B cell (primary cell): ENCODE measurements at regions not wholly inside any gene's neighbourhood (a gene's known extent, or its start where the extent isn't known, plus 50 kb on each side); places are given as distances from the start of the nearest gene placed in this dataset.

Experiments used
- ATAC-seq: fragments of 200-7000 bp; cut with Tn5 transposase; one replicate; pipeline ENCODE4 v1.10.0; 2021; ENCODE audit warnings: low read depth, mild to moderate bottlenecking, moderate number of reproducible peaks, moderate library complexity
- CTCF ChIA-PET: fragments of 350-600 bp; sonication (Branson Sonifier 250); formaldehyde crosslinking; loops from one replicate; lab custom pipeline; 2021; ENCODE audit warnings: antibody characterized with exemption, inconsistent platforms; lab: Charles Lee
- POLR2A ChIA-PET: fragments of 350-600 bp; sonication (Branson Sonifier 250); formaldehyde crosslinking; loops from one replicate; lab custom pipeline; 2021; ENCODE audit warnings: antibody characterized with exemption; lab: Charles Lee
- DNase-seq: peaks from one replicate; pipeline ENCODE4 v3.0.0; 2013
- H2AFZ ChIP-seq: 2 replicates; pipeline ENCODE4 v1.6.1; 2012; ENCODE audit warnings: mild to moderate bottlenecking, low read depth, low read length; ENCODE audit not compliant: insufficient read depth, poor library complexity, severe bottlenecking
- H3K27ac ChIP-seq, 2 donors: 1 replicate in 1 of 2; 2 replicates in 1 of 2; pipeline ENCODE4 v1.5.1; 2012 to 2013; ENCODE audit warnings: low read length in 2 of 2, mild to moderate bottlenecking in 2 of 2, moderate library complexity in 1 of 2
- H3K27me3 ChIP-seq, 4 experiments: fragments of 200-600 bp in 1 of 4; sonication (generic) in 1 of 4; replicated peaks in 1 of 4; 1 replicate in 2 of 4; 2 replicates in 2 of 4; pipeline versions ENCODE4 v1.6.1 to v1.7.0; 2013 to 2016; ENCODE audit warnings: low read length in 3 of 4, mild to moderate bottlenecking in 2 of 4, mixed read lengths in 1 of 4, moderate library complexity in 1 of 4; ENCODE audit not compliant: insufficient read depth in 4 of 4, control insufficient read depth in 3 of 4; ENCODE audit errors: control extremely low read depth in 1 of 4
- H3K36me3 ChIP-seq, 2 experiments: replicated peaks in 1 of 2; 1 replicate in 1 of 2; 2 replicates in 1 of 2; pipeline versions ENCODE4 v1.6.1 to v1.7.1; 2013; ENCODE audit warnings: low read length in 1 of 2; ENCODE audit not compliant: insufficient read depth in 2 of 2, control insufficient read depth in 1 of 2; ENCODE audit errors: control extremely low read depth in 1 of 2, extremely low read depth in 1 of 2
- H3K4me1 ChIP-seq, 2 donors: fragments of 200-600 bp in 1 of 2; sonication (generic) in 1 of 2; 1 replicate in 1 of 2; 2 replicates in 1 of 2; pipeline versions ENCODE4 v1.5.1 to v1.6.1; 2013 to 2017; ENCODE audit warnings: low read length in 2 of 2; ENCODE audit not compliant: control insufficient read depth in 2 of 2, insufficient read depth in 2 of 2
- H3K4me2 ChIP-seq: replicated peaks from 2 replicates; pipeline ENCODE3; 2012; ENCODE audit warnings: mild to moderate bottlenecking, low read depth, low read length; ENCODE audit not compliant: poor library complexity, severe bottlenecking
- H3K4me3 ChIP-seq, 5 experiments: fragments of 200-600 bp in 1 of 5; sonication (generic) in 1 of 5; 1 replicate in 3 of 5; 2 replicates in 2 of 5; pipeline versions ENCODE4 v1.5.1 to v1.7.0; 2011 to 2016; ENCODE audit warnings: low read length in 4 of 5, mild to moderate bottlenecking in 4 of 5, low read depth in 2 of 5, control low read depth in 1 of 5, moderate library complexity in 1 of 5; ENCODE audit not compliant: insufficient read depth in 1 of 5; ENCODE audit errors: control extremely low read depth in 1 of 5, extremely low read depth in 1 of 5
- H3K79me2 ChIP-seq: fragments of 200-600 bp; sonication (generic); one replicate; pipeline ENCODE4 v1.6.0; 2016; ENCODE audit warnings: low read length; ENCODE audit not compliant: control insufficient read depth, insufficient read depth
- H3K9ac ChIP-seq: fragments of 200-600 bp; sonication (generic); 2 replicates; pipeline ENCODE4 v1.6.1; 2017; ENCODE audit warnings: mild to moderate bottlenecking, low read length, moderate library complexity
- H3K9me3 ChIP-seq, 3 donors: one replicate each; pipeline versions ENCODE4 v1.6.1 to v1.7.1; 2013; ENCODE audit warnings: low read length in 2 of 3; ENCODE audit not compliant: control insufficient read depth in 2 of 3, insufficient read depth in 1 of 3; ENCODE audit errors: control extremely low read depth in 1 of 3
- H4K20me1 ChIP-seq: 2 replicates; pipeline ENCODE4 v1.6.0; 2012; ENCODE audit warnings: mild to moderate bottlenecking, low read length; ENCODE audit not compliant: insufficient read depth, control insufficient read depth, poor library complexity, severe bottlenecking
- H3K27ac Mint-ChIP-seq: one replicate; pipeline ENCODE4 v1.8.0; 2021; ENCODE audit warnings: mixed read lengths
- H3K27me3 Mint-ChIP-seq: one replicate; pipeline ENCODE4 v1.8.0; 2021; ENCODE audit warnings: mixed read lengths
- H3K4me1 Mint-ChIP-seq: one replicate; pipeline ENCODE4 v1.8.0; 2021; ENCODE audit warnings: mixed read lengths
- H3K4me3 Mint-ChIP-seq: one replicate; pipeline ENCODE4 v1.8.0; 2021; ENCODE audit warnings: mixed read lengths
- H3K9me3 Mint-ChIP-seq: one replicate; pipeline ENCODE4 v1.8.0; 2022; ENCODE audit warnings: mixed read lengths; ENCODE audit not compliant: insufficient read depth
- EZH2 ChIP-seq: IDR thresholded peaks from 2 replicates; pipeline ENCODE4 v1.6.1; 2012; ENCODE audit warnings: borderline replicate concordance, low read depth, mild to moderate bottlenecking, moderate library complexity, low read length; ENCODE audit not compliant: insufficient read depth, poor library complexity, severe bottlenecking
- WGBS: methylation state at CpG from one replicate; pipeline ENCODE4 v1.1.5; 2013; ENCODE audit warnings: missing lambda C conversion rate; ENCODE audit not compliant: insufficient coverage; 5-methylcytosine and 5-hydroxymethylcytosine counted together
- intact Hi-C: fragments of 100-400 bp; cut with micrococcal nuclease; formaldehyde crosslinking; loops from one replicate; pipeline ENCODE4 v1.10.0; 2022
- TF ChIP-seq, protein P1 (sequence below): fragments of 200-600 bp; IDR thresholded peaks from one replicate; pipeline ENCODE4 v1.8.0; 2022; ENCODE audit warnings: antibody characterized with exemption, mild to moderate bottlenecking

DNA sequence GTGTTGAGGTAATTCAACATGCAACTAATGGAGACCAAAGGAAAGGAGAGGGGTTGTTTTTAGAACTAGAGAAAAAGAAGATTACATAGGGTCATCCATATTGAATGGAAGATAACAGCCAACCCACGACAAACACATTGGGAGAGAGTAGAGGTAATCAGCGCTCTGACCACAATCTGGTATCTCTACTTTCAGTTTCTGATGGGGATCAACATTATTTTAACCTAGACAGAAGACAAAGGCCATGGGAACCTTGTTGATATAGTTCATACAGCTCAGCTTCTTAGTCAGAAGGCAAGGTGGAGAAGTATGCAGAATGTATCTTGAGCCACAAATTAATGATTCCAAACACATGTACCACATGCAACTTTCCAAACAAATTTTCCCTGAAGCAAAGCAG lies 537.1 kb upstream of the ST8SIA4 start:
- ChIA-PET POLR2A (no interaction called here), CTCF (no interaction called here)
- no peaks in the 10 kb centered on the region for H3K4me1 Mint-ChIP-seq
- H4K20me1 ChIP-seq = no peaks in the 10 kb centered on the region
- TF ChIP-seq EZH2 = no peak
- H3K9ac ChIP-seq = no peak overlapping the region
- no peaks in the 10 kb centered on the region for H3K79me2 ChIP-seq
- H3K27ac Mint-ChIP-seq = no peak overlapping the region
- no peak for ATAC-seq
- no peaks in the 10 kb centered on the region for H3K4me1 ChIP-seq
- no CpG with 5 or more reads among the region's 2 CpGs for WGBS
- H3K27me3 Mint-ChIP-seq = no peaks in the 10 kb centered on the region
- H3K27me3 ChIP-seq = no peaks in the 10 kb centered on the region
- H3K27ac ChIP-seq = no peak overlapping the region
- H3K9me3 Mint-ChIP-seq = no peaks in the 10 kb centered on the region
- no peak overlapping the region for H3K4me3 ChIP-seq
- no peak overlapping the region for H3K4me3 Mint-ChIP-seq
- H2AFZ ChIP-seq = no peak overlapping the region
- no peak for DNase-seq
- intact Hi-C loops = no loop called here
- H3K9me3 ChIP-seq = peaks cover 0 to 8% (median 0%) of the 10 kb centered on the region in 3 donors
- no peak overlapping the region for H3K4me2 ChIP-seq
- no peaks in the 10 kb centered on the region for H3K36me3 ChIP-seq

DNA sequence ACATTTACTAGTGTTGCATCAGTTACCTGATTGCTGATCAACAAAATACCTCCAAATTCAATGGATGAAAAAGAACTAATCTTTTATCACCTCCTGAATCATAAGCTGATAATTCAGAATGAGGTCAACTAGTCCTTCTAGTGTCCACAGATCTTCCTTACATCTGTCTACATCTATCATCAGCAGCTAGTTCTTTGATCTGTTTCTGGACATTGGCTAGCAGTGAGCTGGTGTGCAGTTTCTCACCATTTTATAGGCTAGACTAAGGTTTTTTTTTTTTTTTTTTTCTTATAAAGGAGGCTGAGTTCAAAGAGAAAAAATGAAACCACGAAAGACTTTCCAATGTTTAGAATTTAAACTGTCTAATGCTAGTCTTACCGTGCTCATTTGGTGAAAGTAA lies 534.3 kb upstream of the ST8SIA4 start:
- no peak overlapping the region for H3K27ac Mint-ChIP-seq
- no peaks in the 10 kb centered on the region for H3K4me1 Mint-ChIP-seq
- Histone ChIP-seq H3K36me3 (no peaks in the 10 kb centered on the region), H3K9me3 (peaks cover 0 to 4% (median 0%) of the 10 kb centered on the region in 3 donors), H4K20me1 (no peaks in the 10 kb centered on the region), H2AFZ (no peak overlapping the region), H3K4me3 (no peak overlapping the region), H3K79me2 (no peaks in the 10 kb centered on the region), H3K27ac (no peak overlapping the region), H3K9ac (no peak overlapping the region), H3K4me1 (no peaks in the 10 kb centered on the region), H3K27me3 (no peaks in the 10 kb centered on the region), H3K4me2 (no peak overlapping the region)
- 100% methylated on average over 1 of the region's 2 CpGs for WGBS
- H3K27me3 Mint-ChIP-seq = no peaks in the 10 kb centered on the region
- ChIA-PET CTCF (no interaction called here), POLR2A (no interaction called here)
- TF ChIP-seq, protein P1, sequence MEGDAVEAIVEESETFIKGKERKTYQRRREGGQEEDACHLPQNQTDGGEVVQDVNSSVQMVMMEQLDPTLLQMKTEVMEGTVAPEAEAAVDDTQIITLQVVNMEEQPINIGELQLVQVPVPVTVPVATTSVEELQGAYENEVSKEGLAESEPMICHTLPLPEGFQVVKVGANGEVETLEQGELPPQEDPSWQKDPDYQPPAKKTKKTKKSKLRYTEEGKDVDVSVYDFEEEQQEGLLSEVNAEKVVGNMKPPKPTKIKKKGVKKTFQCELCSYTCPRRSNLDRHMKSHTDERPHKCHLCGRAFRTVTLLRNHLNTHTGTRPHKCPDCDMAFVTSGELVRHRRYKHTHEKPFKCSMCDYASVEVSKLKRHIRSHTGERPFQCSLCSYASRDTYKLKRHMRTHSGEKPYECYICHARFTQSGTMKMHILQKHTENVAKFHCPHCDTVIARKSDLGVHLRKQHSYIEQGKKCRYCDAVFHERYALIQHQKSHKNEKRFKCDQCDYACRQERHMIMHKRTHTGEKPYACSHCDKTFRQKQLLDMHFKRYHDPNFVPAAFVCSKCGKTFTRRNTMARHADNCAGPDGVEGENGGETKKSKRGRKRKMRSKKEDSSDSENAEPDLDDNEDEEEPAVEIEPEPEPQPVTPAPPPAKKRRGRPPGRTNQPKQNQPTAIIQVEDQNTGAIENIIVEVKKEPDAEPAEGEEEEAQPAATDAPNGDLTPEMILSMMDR = no peak
- TF ChIP-seq EZH2 = no peak
- H3K9me3 Mint-ChIP-seq = no peaks in the 10 kb centered on the region
- ATAC-seq (no peak), DNase-seq (no peak)
- H3K4me3 Mint-ChIP-seq = no peak overlapping the region
- intact Hi-C loops = no loop called here
